HG03342 (cell line): ENCODE measurements at regions not wholly inside any gene's neighbourhood (a gene's known extent, or its start where the extent isn't known, plus 50 kb on each side); places are given as distances from the start of the nearest gene placed in this dataset.

Source experiments
- ATAC-seq: cut with Tn5 transposase; IDR thresholded peaks from one replicate; pipeline ENCODE4 v1.9.1; 2021; ENCODE audit warnings: mild to moderate bottlenecking, moderate library complexity; ENCODE audit not compliant: unreplicated experiment

GRCh38 chr15:69624155-69624520 lies 171.5 kb downstream of the RPLP1 start:
- ATAC-seq, result no peak

GRCh38 chr15:69624816-69625215 lies 172.2 kb downstream of the RPLP1 start:
- no peak for ATAC-seq

GRCh38 chr15:69625328-69625727 lies 172.7 kb downstream of the RPLP1 start:
- no peak for ATAC-seq

- no peak for ATAC-seq
Measured at GRCh38 chr15:69626095-69627066, 173.8 kb downstream of the RPLP1 start.

GRCh38 chr15:69627548-69628158 lies 175.0 kb downstream of the RPLP1 start:
- ATAC-seq, result no peak

- no peak for ATAC-seq
Measured at GRCh38 chr15:69628256-69629093, 175.9 kb downstream of the RPLP1 start.

- no peak for ATAC-seq
Measured at GRCh38 chr15:69629631-69630161, 177.1 kb downstream of the RPLP1 start.

GRCh38 chr15:69631005-69631404 lies 178.4 kb downstream of the RPLP1 start:
- no peak for ATAC-seq

GRCh38 chr15:69631978-69632377 lies 179.4 kb downstream of the RPLP1 start:
- no peak for ATAC-seq

GRCh38 chr15:69634860-69635259 lies 182.2 kb downstream of the RPLP1 start:
- ATAC-seq, result no peak

- ATAC-seq, result no peak
Measured at GRCh38 chr15:69636169-69636915, 183.7 kb downstream of the RPLP1 start.

- no peak for ATAC-seq
Measured at GRCh38 chr15:69637818-69638217, 185.2 kb downstream of the RPLP1 start.

GRCh38 chr15:69643476-69643875 lies 190.9 kb downstream of the RPLP1 start:
- ATAC-seq, result no peak

- ATAC-seq, result no peak
Measured at GRCh38 chr15:69643971-69644370, 191.4 kb downstream of the RPLP1 start.

GRCh38 chr15:69644876-69645275 lies 192.3 kb downstream of the RPLP1 start:
- ATAC-seq, result no peak

- ATAC-seq, result no peak
Measured at GRCh38 chr15:69647142-69647513, 194.5 kb downstream of the RPLP1 start.

GRCh38 chr15:69648212-69648611 lies 195.6 kb downstream of the RPLP1 start:
- no peak for ATAC-seq

- ATAC-seq, result no peak
Measured at GRCh38 chr15:69648775-69649735, 196.4 kb downstream of the RPLP1 start.

GRCh38 chr15:69652293-69652692 lies 199.7 kb downstream of the RPLP1 start:
- no peak for ATAC-seq
